Lower leg skin (tissue), 3 donors: ENCODE measurements at regions not wholly inside any gene's neighbourhood (a gene's known extent, or its start where the extent isn't known, plus 50 kb on each side); places are given as distances from the start of the nearest gene placed in this dataset.

Source experiments
- CTCF ChIP-seq, 3 donors: fragments of 450-650 bp; IDR thresholded peaks; one replicate each; pipeline ENCODE4 v1.5.1; 2016; ENCODE audit warnings: antibody characterized with exemption in 3 of 3, mild to moderate bottlenecking in 3 of 3, moderate library complexity in 2 of 3
- POLR2A ChIP-seq, 2 donors: fragments of 450-650 bp; IDR thresholded peaks; one replicate each; pipeline ENCODE4 v1.6.1; 2016 to 2017; ENCODE audit warnings: antibody characterized with exemption in 2 of 2, mild to moderate bottlenecking in 1 of 2, moderate library complexity in 1 of 2

GRCh38 chr12:17665839-17666238 lies 424.2 kb downstream of the RERGL start:
- TF ChIP-seq CTCF (IDR thresholded peaks at IDR 0.05) = no peak
- TF ChIP-seq POLR2A (IDR thresholded peaks at IDR 0.05) = no peak
